ENCODE measurements at regions not wholly inside any gene's neighbourhood (a gene's known extent, or its start where the extent isn't known, plus 50 kb on each side); places are given as distances from the start of the nearest gene placed in this dataset.

DNA sequence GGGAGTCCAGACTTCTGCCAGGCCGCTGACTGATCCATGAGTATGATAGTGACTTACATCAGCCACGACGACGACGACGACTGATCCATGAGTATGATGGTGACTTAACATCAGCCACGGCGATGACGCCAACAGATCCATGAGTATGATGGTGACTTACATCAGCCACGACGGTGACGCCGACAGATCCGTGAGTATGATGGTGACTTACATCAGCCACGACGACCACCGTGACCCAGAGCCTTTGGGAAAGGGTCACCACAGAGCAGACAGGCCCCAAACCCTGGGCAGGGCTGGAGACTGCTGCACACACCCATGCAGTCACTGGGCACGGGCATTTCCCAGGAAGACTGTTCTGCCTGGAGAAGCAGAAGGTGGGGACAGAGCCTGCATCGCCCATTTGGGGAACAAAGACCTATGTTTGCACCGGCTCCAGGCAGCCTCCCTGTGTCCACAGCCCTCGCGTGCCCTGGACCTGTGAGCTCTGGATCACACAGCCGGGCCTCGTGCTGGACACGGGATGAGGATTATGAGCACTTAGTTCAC is 130.9 kb upstream of the SPACA7 start:
- no peak overlapping the region for H3K4me3 ChIP-seq
- no peaks in the 10 kb centered on the region for H3K27me3 ChIP-seq
- no peak for DNase-seq
- TF ChIP-seq, protein P1, sequence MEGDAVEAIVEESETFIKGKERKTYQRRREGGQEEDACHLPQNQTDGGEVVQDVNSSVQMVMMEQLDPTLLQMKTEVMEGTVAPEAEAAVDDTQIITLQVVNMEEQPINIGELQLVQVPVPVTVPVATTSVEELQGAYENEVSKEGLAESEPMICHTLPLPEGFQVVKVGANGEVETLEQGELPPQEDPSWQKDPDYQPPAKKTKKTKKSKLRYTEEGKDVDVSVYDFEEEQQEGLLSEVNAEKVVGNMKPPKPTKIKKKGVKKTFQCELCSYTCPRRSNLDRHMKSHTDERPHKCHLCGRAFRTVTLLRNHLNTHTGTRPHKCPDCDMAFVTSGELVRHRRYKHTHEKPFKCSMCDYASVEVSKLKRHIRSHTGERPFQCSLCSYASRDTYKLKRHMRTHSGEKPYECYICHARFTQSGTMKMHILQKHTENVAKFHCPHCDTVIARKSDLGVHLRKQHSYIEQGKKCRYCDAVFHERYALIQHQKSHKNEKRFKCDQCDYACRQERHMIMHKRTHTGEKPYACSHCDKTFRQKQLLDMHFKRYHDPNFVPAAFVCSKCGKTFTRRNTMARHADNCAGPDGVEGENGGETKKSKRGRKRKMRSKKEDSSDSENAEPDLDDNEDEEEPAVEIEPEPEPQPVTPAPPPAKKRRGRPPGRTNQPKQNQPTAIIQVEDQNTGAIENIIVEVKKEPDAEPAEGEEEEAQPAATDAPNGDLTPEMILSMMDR (IDR thresholded peaks at IDR 0.05), result no peak
- H3K36me3 ChIP-seq, result no peaks in the 10 kb centered on the region
- no peak overlapping the region for H3K9ac ChIP-seq (ENCODE audit: low read depth in 2 of 2, low read length in 2 of 2)
- H3K9me3 ChIP-seq, result no peaks in the 10 kb centered on the region
- H3K27ac ChIP-seq, result no peak overlapping the region
- H3K4me1 ChIP-seq, result no peaks in the 10 kb centered on the region
- intact Hi-C loops (cut with DNase I), result no loop called here

DNA sequence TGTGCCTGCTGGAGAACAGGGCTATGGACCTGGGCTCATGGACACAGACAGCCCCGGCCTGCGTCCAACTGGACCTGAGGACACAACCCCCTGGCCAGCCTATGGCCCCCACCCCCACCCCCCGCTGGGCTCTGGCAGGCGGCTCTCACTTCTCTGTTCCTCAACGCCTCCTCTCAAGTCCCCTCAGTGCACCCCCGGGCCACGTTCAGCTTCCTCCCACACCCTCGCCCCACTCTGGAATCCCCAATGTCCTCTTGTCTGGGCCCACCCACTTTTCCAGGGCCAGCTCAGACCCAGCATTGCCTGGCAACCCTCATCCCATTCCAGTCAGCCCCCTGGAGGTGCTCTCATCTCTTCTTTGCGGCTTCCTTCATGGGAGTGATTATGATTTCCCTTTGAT is 130.2 kb upstream of the SPACA7 start:
- TF ChIP-seq, protein P1 (IDR thresholded peaks at IDR 0.05), result no peak
- no peak overlapping the region for H3K27ac ChIP-seq
- H3K4me3 ChIP-seq, result no peak overlapping the region
- H3K9me3 ChIP-seq, result no peaks in the 10 kb centered on the region
- intact Hi-C loops (cut with DNase I), result no loop called here
- H3K4me1 ChIP-seq, result no peaks in the 10 kb centered on the region
- no peak overlapping the region for H3K9ac ChIP-seq (ENCODE audit: low read depth in 2 of 2, low read length in 2 of 2)
- no peak for DNase-seq
- H3K36me3 ChIP-seq, result no peaks in the 10 kb centered on the region
- H3K27me3 ChIP-seq, result no peaks in the 10 kb centered on the region

DNA sequence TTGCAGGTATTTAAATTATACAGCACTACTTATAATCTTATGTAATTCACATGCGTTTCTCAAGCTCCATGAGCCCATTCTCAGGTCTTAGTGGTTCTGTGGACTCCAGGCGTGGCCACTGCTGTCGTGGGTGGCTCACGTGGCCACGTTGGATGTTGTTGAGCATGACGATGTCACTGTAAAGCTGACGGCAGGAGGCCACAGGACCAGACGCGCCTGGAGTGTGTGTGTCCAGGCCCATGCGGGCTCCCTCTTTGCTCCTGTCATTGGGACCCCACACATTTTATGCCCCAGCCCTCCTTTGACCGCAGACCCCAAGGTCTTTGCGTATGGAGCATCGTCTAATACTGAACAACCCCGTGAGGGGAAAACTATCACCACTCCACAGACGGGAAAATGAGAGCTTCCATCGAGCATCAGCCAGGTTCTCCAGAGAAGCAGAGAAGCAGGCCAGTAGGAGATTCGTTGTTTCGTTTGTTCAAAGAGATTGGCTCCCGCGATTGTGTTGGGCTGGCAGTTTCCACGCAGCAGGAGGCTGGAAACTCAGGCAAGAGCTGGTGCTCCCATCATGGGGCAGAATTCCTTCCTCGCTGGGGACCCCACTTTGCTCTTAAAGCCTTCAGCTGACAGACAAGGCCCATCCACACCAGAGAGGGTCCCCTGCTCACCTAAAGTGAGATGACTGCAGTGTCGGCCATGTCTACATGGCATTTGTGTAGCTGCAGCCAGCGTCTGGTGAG is 129.3 kb upstream of the SPACA7 start:
- TF ChIP-seq, protein P1 (IDR thresholded peaks at IDR 0.05), result no peak
- Histone ChIP-seq H3K36me3 (no peaks in the 10 kb centered on the region), H3K9me3 (no peaks in the 10 kb centered on the region), H3K27ac (no peak overlapping the region), H3K27me3 (no peaks in the 10 kb centered on the region), H3K4me3 (no peak overlapping the region), H3K9ac (ENCODE audit: low read depth in 2 of 2, low read length in 2 of 2) (no peak overlapping the region), H3K4me1 (no peaks in the 10 kb centered on the region)
- intact Hi-C loops (cut with DNase I), result no loop called here
- DNase-seq, result peak; percentile 6

DNA sequence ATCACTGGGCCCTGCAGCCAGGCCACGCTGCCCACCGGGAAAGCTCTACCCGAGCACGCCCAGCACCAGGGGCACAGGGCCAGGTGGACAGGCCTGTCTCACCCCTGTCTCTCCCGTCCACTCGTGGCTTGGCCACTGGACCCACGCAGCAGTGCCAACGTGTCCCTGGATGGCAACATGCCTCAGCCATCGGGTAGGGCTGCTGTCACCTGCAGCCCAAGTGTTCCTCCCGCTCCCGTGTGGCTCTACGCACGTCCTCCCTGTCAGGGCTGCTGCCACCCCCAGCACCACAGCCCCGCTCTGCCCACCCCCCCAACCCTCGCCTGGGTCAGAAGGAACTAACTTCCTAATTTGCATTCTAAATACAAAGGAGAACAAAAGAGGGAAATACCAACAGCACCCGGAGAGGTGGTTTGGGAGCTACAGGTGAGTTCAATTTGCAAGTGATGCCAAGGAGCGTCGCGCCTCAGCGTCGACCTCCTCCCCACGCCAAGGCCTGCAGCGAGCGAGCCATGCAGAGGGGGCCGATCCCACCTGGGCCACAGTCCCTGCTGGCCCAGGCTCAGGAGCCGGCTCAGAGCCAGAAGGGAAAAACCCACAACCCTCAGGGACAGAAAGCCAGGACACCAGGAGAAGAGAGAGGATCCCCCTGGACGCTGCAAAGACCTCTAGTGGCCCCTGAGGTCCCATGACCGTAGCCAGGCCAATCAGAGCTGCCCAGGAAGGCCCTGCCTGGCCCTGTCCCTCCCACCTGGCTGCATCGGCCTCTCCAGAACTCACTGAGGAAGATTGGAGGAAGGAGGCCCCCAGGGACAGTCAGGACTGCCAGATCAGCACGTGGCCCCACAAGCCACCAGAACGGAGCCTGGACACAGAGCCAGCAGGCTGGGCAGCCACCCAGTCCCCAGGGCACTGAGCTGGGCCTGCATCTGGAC is 128.4 kb upstream of the SPACA7 start:
- Histone ChIP-seq H3K27ac (no peak overlapping the region), H3K36me3 (no peaks in the 10 kb centered on the region), H3K9me3 (no peaks in the 10 kb centered on the region), H3K4me1 (no peaks in the 10 kb centered on the region), H3K9ac (ENCODE audit: low read depth in 2 of 2, low read length in 2 of 2) (no peak overlapping the region), H3K4me3 (no peak overlapping the region), H3K27me3 (no peaks in the 10 kb centered on the region)
- TF ChIP-seq, protein P1 (IDR thresholded peaks at IDR 0.05), result no peak
- DNase-seq, result peak; percentile 9
- intact Hi-C loops (cut with DNase I), result no loop called here

DNA sequence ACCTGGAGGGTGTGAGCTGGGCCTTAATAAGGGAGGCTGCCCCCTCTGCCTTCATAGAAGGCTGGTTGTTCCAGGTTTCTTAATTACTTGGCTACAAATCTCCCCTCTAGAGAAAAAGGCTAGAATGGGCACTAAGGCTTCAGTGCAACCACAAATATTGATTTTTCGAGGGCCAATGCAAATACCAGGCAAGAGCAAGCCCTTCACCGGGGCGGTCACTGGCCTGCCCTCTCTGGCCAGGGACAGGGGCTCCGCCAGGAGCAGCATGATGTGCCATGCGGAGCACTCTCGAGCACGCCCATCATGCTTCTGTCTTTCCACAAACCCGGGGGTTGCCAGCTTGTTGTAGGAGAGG is 127.8 kb upstream of the SPACA7 start:
- no peak overlapping the region for H3K4me3 ChIP-seq
- DNase-seq, result peak; percentile 7
- H3K27me3 ChIP-seq, result no peaks in the 10 kb centered on the region
- no peak overlapping the region for H3K9ac ChIP-seq (ENCODE audit: low read depth in 2 of 2, low read length in 2 of 2)
- H3K36me3 ChIP-seq, result no peaks in the 10 kb centered on the region
- no peak overlapping the region for H3K27ac ChIP-seq
- no peaks in the 10 kb centered on the region for H3K4me1 ChIP-seq
- H3K9me3 ChIP-seq, result no peaks in the 10 kb centered on the region
- TF ChIP-seq, protein P1 (IDR thresholded peaks at IDR 0.05), result no peak
- intact Hi-C loops (cut with DNase I), result no loop called here
